A673 (cell line): ENCODE measurements at regions not wholly inside any gene's neighbourhood (a gene's known extent, or its start where the extent isn't known, plus 50 kb on each side); places are given as distances from the start of the nearest gene placed in this dataset.

Experiments
- CTCF ChIP-seq: fragments of 300-800, 200-600 bp; sonication (generic); conservative IDR thresholded peaks from 2 replicates; pipeline ENCODE4 v1.5.1; 2017; ENCODE audit warnings: low read depth, mild to moderate bottlenecking, antibody characterized with exemption, low read length, moderate library complexity, mixed read lengths
- EZH2 ChIP-seq: fragments of 200-600 bp; sonication (generic); IDR thresholded peaks from 2 replicates; pipeline ENCODE4 v1.6.1; 2017; ENCODE audit warnings: borderline replicate concordance, low read depth, mild to moderate bottlenecking, mixed read lengths, antibody characterized with exemption, low read length; ENCODE audit not compliant: poor library complexity, severe bottlenecking

DNA sequence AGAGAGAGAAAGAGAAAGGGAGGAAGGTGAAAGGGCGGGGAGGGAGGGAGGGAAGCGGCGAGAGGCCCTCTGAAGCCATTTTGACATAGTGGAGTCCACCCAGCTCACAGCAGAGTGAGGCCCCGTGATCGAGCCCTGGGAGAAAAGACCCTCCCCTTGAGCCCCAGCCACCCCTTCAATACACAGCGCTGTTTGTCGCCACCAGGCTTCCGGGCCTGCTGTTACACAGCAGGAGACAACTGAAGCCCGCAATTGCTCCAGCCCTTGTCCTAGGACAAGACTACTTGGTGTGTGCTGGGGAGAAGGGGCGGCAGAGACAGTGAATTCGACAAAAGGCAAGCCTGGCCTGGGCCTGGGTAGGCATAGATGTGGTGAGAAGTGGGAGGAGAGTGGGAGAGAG lies 67.3 kb downstream of the PRR18 start:
- no peak for TF ChIP-seq CTCF
- no peak for TF ChIP-seq EZH2
